ENCODE measurements at regions not wholly inside any gene's neighbourhood (a gene's known extent, or its start where the extent isn't known, plus 50 kb on each side); places are given as distances from the start of the nearest gene placed in this dataset.

- Histone ChIP-seq H3K4me2 (ENCODE audit: low read depth, low read length) (no peak overlapping the region), H3K9ac (ENCODE audit: insufficient read depth, low read depth, low read length) (no peak overlapping the region), H3K79me2 (ENCODE audit: insufficient read depth, low read length) (no peaks in the 10 kb centered on the region), H3K4me3 (replicated peaks in 1 of 3; ENCODE audit: insufficient read depth in 1 of 3, low read depth in 2 of 3, low read length in 3 of 3) (no peak overlapping the region), H3K4me1 (ENCODE audit: insufficient read depth, low read length) (no peaks in the 10 kb centered on the region), H4K20me1 (ENCODE audit: insufficient read depth, low read length) (no peaks in the 10 kb centered on the region), H2AFZ (ENCODE audit: low read length) (no peak overlapping the region), H3K36me3 (replicated peaks in 1 of 2; ENCODE audit: control insufficient read depth in 1 of 2, insufficient read depth in 2 of 2, low read length in 2 of 2) (no peaks in the 10 kb centered on the region), H3K9me3 (ENCODE audit: low read length) (no peaks in the 10 kb centered on the region), H3K27ac (ENCODE audit: extremely low read length, insufficient read depth, low read length) (no peak overlapping the region), H3K27me3 (ENCODE audit: control insufficient read depth in 1 of 2, insufficient read depth in 2 of 2, low read length in 2 of 2) (no peaks in the 10 kb centered on the region)
- ATAC-seq (no peak), FAIRE-seq (no peak), DNase-seq (ENCODE audit: low spot score) (no peak)
- POLR2A ChIA-PET = no interaction called here
- TF ChIP-seq ZNF816 (CRISPR knock-in tag; IDR thresholded peaks at IDR 0.05; ENCODE audit: borderline replicate concordance) (no peak), NR2F1 (CRISPR knock-in tag; IDR thresholded peaks at IDR 0.05) (no peak), ZNF143 (CRISPR knock-in tag; IDR thresholded peaks at IDR 0.05) (no peak), MED8 (CRISPR knock-in tag; IDR thresholded peaks at IDR 0.05; ENCODE audit: insufficient replicate concordance) (no peak), ZNF879 (CRISPR knock-in tag; IDR thresholded peaks at IDR 0.05) (no peak), ZNF234 (CRISPR knock-in tag; conservative IDR thresholded peaks at IDR 0.05) (no peak), TIGD3 (CRISPR knock-in tag; IDR thresholded peaks at IDR 0.05; ENCODE audit: borderline replicate concordance) (no peak), PRDM10 (CRISPR knock-in tag; IDR thresholded peaks at IDR 0.05; ENCODE audit: low read depth) (no peak), EEA1 (CRISPR knock-in tag; IDR thresholded peaks at IDR 0.05; ENCODE audit: borderline replicate concordance) (no peak), MTA3 (CRISPR knock-in tag; IDR thresholded peaks at IDR 0.05) (no peak), CC2D1A (CRISPR knock-in tag; IDR thresholded peaks at IDR 0.05) (no peak), HNRNPLL (IDR thresholded peaks at IDR 0.05; ENCODE audit: low read depth, low read length, poor library complexity, severe bottlenecking) (no peak), CHD4 (IDR thresholded peaks at IDR 0.05; ENCODE audit: borderline replicate concordance, low read length) (no peak), ZNF30 (CRISPR knock-in tag; IDR thresholded peaks at IDR 0.05) (no peak), NFE2L1 (CRISPR knock-in tag; IDR thresholded peaks at IDR 0.05; ENCODE audit: borderline replicate concordance) (no peak), ZNF446 (CRISPR knock-in tag; IDR thresholded peaks at IDR 0.05) (no peak), ARNT2 (CRISPR knock-in tag; IDR thresholded peaks at IDR 0.05; ENCODE audit: low read depth) (no peak)
- CTCF ChIA-PET (ENCODE audit: low intra/inter-chr PET ratio, low total read pairs) = no interaction called here
- no TSS peak for BruUV-seq (replicated peaks)
- intact Hi-C loops (cut with micrococcal nuclease; ENCODE audit: unreplicated experiment) = no loop called here
- in situ Hi-C loops (cut with HindIII; ENCODE audit: extremely low pct_ligation_motif_present, low pct_unique_long_range_greater_than_20kb) = no loop called here
- 89% methylated on average over 15 of the region's 16 CpGs for WGBS (ENCODE audit: low lambda C conversion rate)
Observed at GRCh38 chr13:99729745-99730144, 228.5 kb downstream of the TM9SF2 start.
